ENCODE measurements at regions not wholly inside any gene's neighbourhood (a gene's known extent, or its start where the extent isn't known, plus 50 kb on each side); places are given as distances from the start of the nearest gene placed in this dataset.

DNA sequence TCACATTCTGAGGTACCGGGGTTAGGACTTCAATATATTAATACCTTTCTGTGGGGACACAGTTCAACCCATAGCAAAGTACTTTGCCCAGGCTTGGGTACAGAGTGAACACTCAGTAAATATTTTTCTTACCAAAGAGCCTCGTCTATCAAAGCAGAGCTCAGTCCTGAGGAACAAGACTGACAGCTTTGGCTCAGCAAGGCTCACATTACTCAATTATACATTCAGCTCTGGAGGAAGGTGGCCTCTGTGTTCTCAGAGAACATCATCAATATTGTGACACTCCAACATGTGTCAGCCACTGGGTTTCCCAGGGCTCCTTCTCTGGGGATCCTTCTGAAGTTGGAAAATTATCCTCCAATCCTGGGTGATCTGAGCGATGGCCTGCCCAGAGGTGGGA is 186.4 kb downstream of the NMUR2 start:
- TF ChIP-seq CTCF (IDR thresholded peaks at IDR 0.05) (no peak), SIN3A (IDR thresholded peaks at IDR 0.05; ENCODE audit: borderline replicate concordance, insufficient read depth, low read depth, low read length) (no peak)
